Erythroblast (primary cell): ENCODE measurements at regions not wholly inside any gene's neighbourhood (a gene's known extent, or its start where the extent isn't known, plus 50 kb on each side); places are given as distances from the start of the nearest gene placed in this dataset.

Experiments
- GATA1 ChIP-seq: IDR thresholded peaks from 2 replicates; pipeline ENCODE4 v1.6.1; 2011; ENCODE audit warnings: low read depth, mild to moderate bottlenecking, control low read depth, low read length, moderate library complexity
- POLR2A ChIP-seq: IDR thresholded peaks from 2 replicates; pipeline ENCODE4 v1.6.1; 2011; ENCODE audit warnings: mild to moderate bottlenecking, low read length

DNA sequence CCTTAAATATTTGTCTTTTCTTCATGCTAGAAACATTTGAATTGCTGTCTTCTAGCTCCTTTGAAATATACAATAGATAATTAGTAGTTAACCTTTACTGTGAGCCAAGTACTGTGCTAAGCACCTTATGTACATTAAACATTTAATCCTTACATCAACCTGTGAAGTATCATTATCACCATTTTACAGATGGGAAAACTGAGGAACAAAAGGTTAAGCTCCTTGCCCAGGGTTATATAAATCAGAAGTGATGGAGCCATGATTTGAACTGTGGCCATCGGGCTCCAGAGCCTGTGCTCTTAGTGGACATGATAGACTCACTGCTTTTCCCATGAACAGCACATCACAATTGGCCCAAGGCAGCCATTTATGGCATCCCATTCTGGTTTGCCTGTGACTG lies 140.9 kb downstream of the UNC5CL start:
- TF ChIP-seq POLR2A (no peak), GATA1 (no peak)
